ENCODE measurements at regions not wholly inside any gene's neighbourhood (a gene's known extent, or its start where the extent isn't known, plus 50 kb on each side); places are given as distances from the start of the nearest gene placed in this dataset.
A peak's percentile ranks its signal among the peaks of the same experiment; 100 is the strongest.

- Histone ChIP-seq H3F3A (ENCODE audit: insufficient read depth) (peaks cover 29% of the 10 kb centered on the region), H3K79me2 (ENCODE audit: insufficient read depth) (no peaks in the 10 kb centered on the region), H3K36me3 (ENCODE audit: low read depth) (no peaks in the 10 kb centered on the region), H3K27me3 (replicated peaks; ENCODE audit: insufficient read depth) (peaks cover 4% of the 10 kb centered on the region; the same call in 1 of the 2 replicates), H3K9me2 (ENCODE audit: insufficient read depth) (no peaks in the 10 kb centered on the region), H2AFZ (no peak overlapping the region), H3K4me2 (ENCODE audit: unreplicated experiment) (no peak overlapping the region), H3K4me3 (no peak overlapping the region), H3K9ac (no peak overlapping the region), H3K4me1 (ENCODE audit: insufficient read depth) (peaks cover 13% of the 10 kb centered on the region), H3K27ac (peak overlapping the region; percentile 53), H4K20me1 (ENCODE audit: insufficient read depth) (no peaks in the 10 kb centered on the region), H3K9me3 (ENCODE audit: low read depth) (no peaks in the 10 kb centered on the region)
- no peak for TF ChIP-seq EZH2 (IDR thresholded peaks at IDR 0.05; ENCODE audit: insufficient read depth, poor library complexity, severe bottlenecking)
- 0 out of 2 replicates have a peak, but pooled peaks have one; percentile 28 for TF ChIP-seq EZH2phosphoT487 (IDR thresholded peaks at IDR 0.05; ENCODE audit: insufficient read depth, low read depth)
- peak; percentile 89 for DNase-seq
- 40 to 42% methylated on average over 9 of the region's 9 CpGs for WGBS, 2 experiments (ENCODE audit: low coverage in 1 of 2, low lambda C conversion rate in 2 of 2, missing lambda C conversion rate in 2 of 2)
- in situ Hi-C loops (cut with MboI): no loop called here
Measured at GRCh38 chr15:29945943-29946596, 123.8 kb upstream of the TJP1 start.

GRCh38 chr15:29944925-29945324 is 122.7 kb upstream of the TJP1 start:
- H3K4me2 ChIP-seq (ENCODE audit: unreplicated experiment): no peak overlapping the region
- no peaks in the 10 kb centered on the region for H3K79me2 ChIP-seq (ENCODE audit: insufficient read depth)
- no peak overlapping the region for H2AFZ ChIP-seq
- H3K27ac ChIP-seq: no peak overlapping the region
- no peaks in the 10 kb centered on the region for H4K20me1 ChIP-seq (ENCODE audit: insufficient read depth)
- peak; percentile 7 for DNase-seq
- no peak overlapping the region for H3K4me3 ChIP-seq
- peaks cover 29% of the 10 kb centered on the region for H3F3A ChIP-seq (ENCODE audit: insufficient read depth)
- no peaks in the 10 kb centered on the region for H3K9me3 ChIP-seq (ENCODE audit: low read depth)
- no peak overlapping the region for H3K9ac ChIP-seq
- peaks cover 13% of the 10 kb centered on the region for H3K4me1 ChIP-seq (ENCODE audit: insufficient read depth)
- no peaks in the 10 kb centered on the region for H3K9me2 ChIP-seq (ENCODE audit: insufficient read depth)
- in situ Hi-C loops (cut with MboI): no loop called here
- no peaks in the 10 kb centered on the region for H3K27me3 ChIP-seq (replicated peaks; ENCODE audit: insufficient read depth)
- no peak for TF ChIP-seq EZH2phosphoT487 (IDR thresholded peaks at IDR 0.05; ENCODE audit: insufficient read depth, low read depth)
- TF ChIP-seq EZH2 (IDR thresholded peaks at IDR 0.05; ENCODE audit: insufficient read depth, poor library complexity, severe bottlenecking): no peak
- WGBS, 2 experiments (ENCODE audit: low coverage in 1 of 2, low lambda C conversion rate in 2 of 2, missing lambda C conversion rate in 2 of 2): 75 to 85% methylated on average over 2 of the region's 2 CpGs
- H3K36me3 ChIP-seq (ENCODE audit: low read depth): no peaks in the 10 kb centered on the region

- Histone ChIP-seq H3K27ac (no peak overlapping the region), H2AFZ (no peak overlapping the region), H3K9ac (no peak overlapping the region), H3K4me3 (no peak overlapping the region), H3K9me2 (ENCODE audit: insufficient read depth) (no peaks in the 10 kb centered on the region), H3K27me3 (replicated peaks; ENCODE audit: insufficient read depth) (no peaks in the 10 kb centered on the region), H4K20me1 (ENCODE audit: insufficient read depth) (no peaks in the 10 kb centered on the region), H3K9me3 (ENCODE audit: low read depth) (no peaks in the 10 kb centered on the region), H3K36me3 (ENCODE audit: low read depth) (no peaks in the 10 kb centered on the region), H3F3A (ENCODE audit: insufficient read depth) (peaks cover 29% of the 10 kb centered on the region), H3K79me2 (ENCODE audit: insufficient read depth) (no peaks in the 10 kb centered on the region), H3K4me1 (ENCODE audit: insufficient read depth) (peaks cover 25% of the 10 kb centered on the region), H3K4me2 (ENCODE audit: unreplicated experiment) (no peak overlapping the region)
- WGBS, 2 experiments (ENCODE audit: low coverage in 1 of 2, low lambda C conversion rate in 2 of 2, missing lambda C conversion rate in 2 of 2): 81 to 84% methylated on average over 7 of the region's 7 CpGs
- in situ Hi-C loops (cut with MboI): no loop called here
- DNase-seq: no peak
- TF ChIP-seq EZH2phosphoT487 (IDR thresholded peaks at IDR 0.05; ENCODE audit: insufficient read depth, low read depth) (no peak), EZH2 (IDR thresholded peaks at IDR 0.05; ENCODE audit: insufficient read depth, poor library complexity, severe bottlenecking) (no peak)
Measured at GRCh38 chr15:29942548-29942947, 120.3 kb upstream of the TJP1 start.

- Histone ChIP-seq H3K4me1 (ENCODE audit: insufficient read depth) (peaks cover 25% of the 10 kb centered on the region), H3K4me2 (ENCODE audit: unreplicated experiment) (no peak overlapping the region), H3K9ac (no peak overlapping the region), H3K4me3 (no peak overlapping the region), H3K36me3 (ENCODE audit: low read depth) (no peaks in the 10 kb centered on the region), H2AFZ (no peak overlapping the region), H3F3A (ENCODE audit: insufficient read depth) (peaks cover 26% of the 10 kb centered on the region), H3K9me2 (ENCODE audit: insufficient read depth) (no peaks in the 10 kb centered on the region), H3K27ac (no peak overlapping the region), H3K27me3 (replicated peaks; ENCODE audit: insufficient read depth) (no peaks in the 10 kb centered on the region), H3K79me2 (ENCODE audit: insufficient read depth) (no peaks in the 10 kb centered on the region), H4K20me1 (ENCODE audit: insufficient read depth) (no peaks in the 10 kb centered on the region), H3K9me3 (ENCODE audit: low read depth) (no peaks in the 10 kb centered on the region)
- WGBS, 2 experiments (ENCODE audit: low coverage in 1 of 2, low lambda C conversion rate in 2 of 2, missing lambda C conversion rate in 2 of 2): 43 to 57% methylated on average over 3 of the region's 3 CpGs
- TF ChIP-seq EZH2 (IDR thresholded peaks at IDR 0.05; ENCODE audit: insufficient read depth, poor library complexity, severe bottlenecking) (no peak), EZH2phosphoT487 (IDR thresholded peaks at IDR 0.05; ENCODE audit: insufficient read depth, low read depth) (no peak)
- DNase-seq: peak; percentile 19
- in situ Hi-C loops (cut with MboI): no loop called here
Measured at GRCh38 chr15:29942143-29942542, 119.9 kb upstream of the TJP1 start.
